ENCODE measurements at regions not wholly inside any gene's neighbourhood (a gene's known extent, or its start where the extent isn't known, plus 50 kb on each side); places are given as distances from the start of the nearest gene placed in this dataset.
"Not testable (repeated sequence)": the region's sequence is repeated elsewhere in the genome, so short reads cannot be mapped to it uniquely, and the experiment has no call there.

DNA sequence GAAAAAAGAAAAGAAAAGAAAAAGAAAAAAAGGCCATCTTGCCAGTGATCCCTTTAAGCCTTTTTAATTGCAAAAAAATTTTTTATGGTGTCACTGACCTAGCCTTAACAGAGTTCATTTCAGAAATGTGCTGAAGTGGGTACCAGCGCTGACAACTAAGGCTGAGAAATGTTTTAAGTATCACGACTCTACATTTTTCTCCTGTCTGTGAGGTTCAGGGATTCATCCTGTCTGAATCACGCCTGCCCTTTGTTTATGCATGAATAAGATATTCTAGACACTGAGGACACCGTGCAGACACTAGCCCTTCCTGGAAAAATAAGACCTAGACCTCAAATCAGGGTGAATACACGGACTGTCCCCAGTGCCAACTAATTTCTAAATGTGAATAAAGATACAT is 154.4 kb upstream of the NOCT start:
- H3K27me3 ChIP-seq (ENCODE audit: control insufficient read depth, insufficient read depth, low read length), result no peaks in the 10 kb centered on the region
- POLR2A ChIA-PET, result no interaction called here
- CTCF ChIA-PET, result interaction anchor here (2.1 kb wide), 1 partner anchor 10 kb away, joined by 13 read pairs; no protein-coding TSS in a partner anchor
- no peaks in the 10 kb centered on the region for H3K9me3 ChIP-seq (ENCODE audit: control insufficient read depth, insufficient read depth, low read length)
- no peak overlapping the region for H3K27ac ChIP-seq (ENCODE audit: low read depth, low read length)
- DNase-seq (ENCODE audit: low read depth, low spot score), result no peak
- TF ChIP-seq, protein P1, sequence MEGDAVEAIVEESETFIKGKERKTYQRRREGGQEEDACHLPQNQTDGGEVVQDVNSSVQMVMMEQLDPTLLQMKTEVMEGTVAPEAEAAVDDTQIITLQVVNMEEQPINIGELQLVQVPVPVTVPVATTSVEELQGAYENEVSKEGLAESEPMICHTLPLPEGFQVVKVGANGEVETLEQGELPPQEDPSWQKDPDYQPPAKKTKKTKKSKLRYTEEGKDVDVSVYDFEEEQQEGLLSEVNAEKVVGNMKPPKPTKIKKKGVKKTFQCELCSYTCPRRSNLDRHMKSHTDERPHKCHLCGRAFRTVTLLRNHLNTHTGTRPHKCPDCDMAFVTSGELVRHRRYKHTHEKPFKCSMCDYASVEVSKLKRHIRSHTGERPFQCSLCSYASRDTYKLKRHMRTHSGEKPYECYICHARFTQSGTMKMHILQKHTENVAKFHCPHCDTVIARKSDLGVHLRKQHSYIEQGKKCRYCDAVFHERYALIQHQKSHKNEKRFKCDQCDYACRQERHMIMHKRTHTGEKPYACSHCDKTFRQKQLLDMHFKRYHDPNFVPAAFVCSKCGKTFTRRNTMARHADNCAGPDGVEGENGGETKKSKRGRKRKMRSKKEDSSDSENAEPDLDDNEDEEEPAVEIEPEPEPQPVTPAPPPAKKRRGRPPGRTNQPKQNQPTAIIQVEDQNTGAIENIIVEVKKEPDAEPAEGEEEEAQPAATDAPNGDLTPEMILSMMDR (IDR thresholded peaks at IDR 0.05; ENCODE audit: low read depth, low read length), result no peak
- H3K4me3 ChIP-seq (ENCODE audit: low read depth, low read length), result no peak overlapping the region

DNA sequence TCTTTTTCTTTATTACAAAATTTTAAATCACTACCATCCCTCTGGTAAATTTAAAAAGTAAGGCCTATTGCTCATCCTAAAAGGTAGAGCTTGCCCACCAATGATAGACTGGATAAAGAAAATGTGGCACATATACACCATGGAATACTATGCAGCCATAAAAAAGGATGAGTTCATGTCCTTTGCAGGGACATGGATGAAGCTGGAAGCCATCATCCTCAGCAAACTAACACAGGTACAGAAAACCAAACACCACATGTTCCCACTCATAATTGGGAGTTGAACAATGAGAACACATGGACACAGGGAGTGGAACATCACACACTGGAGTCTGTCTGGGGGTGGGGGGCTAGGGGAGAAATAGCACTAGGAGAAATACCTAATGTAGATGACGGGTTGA is 155.2 kb upstream of the NOCT start:
- H3K9me3 ChIP-seq (ENCODE audit: control insufficient read depth, insufficient read depth, low read length); H3K27ac ChIP-seq (ENCODE audit: low read depth, low read length); H3K4me3 ChIP-seq (ENCODE audit: low read depth, low read length); POLR2A ChIA-PET; H3K27me3 ChIP-seq (ENCODE audit: control insufficient read depth, insufficient read depth, low read length); DNase-seq (ENCODE audit: low read depth, low spot score): not testable (repeated sequence)
- CTCF ChIA-PET, result interaction anchor here (2.1 kb wide), 1 partner anchor 11 kb away, joined by 13 read pairs; no protein-coding TSS in a partner anchor

DNA sequence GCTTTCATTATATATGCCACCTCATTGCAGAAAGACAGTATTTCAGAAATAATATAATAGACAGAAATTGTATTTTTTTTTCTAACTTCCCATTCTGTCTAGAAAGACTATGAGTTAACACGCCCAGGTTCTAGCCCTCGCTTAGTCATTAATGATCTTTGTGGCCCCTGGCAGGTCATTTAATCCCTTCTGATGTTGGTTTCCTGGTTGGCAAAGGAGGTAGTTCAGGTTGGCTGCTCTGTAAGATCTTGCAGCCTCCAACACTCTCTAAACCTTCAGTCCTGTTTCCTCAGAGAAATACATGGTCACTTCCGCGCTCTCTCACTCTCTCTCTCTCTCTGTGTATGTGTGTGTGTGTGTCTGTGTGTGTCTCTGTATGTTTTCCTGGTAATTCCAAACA is 156.3 kb upstream of the NOCT start:
- DNase-seq (ENCODE audit: low read depth, low spot score), result no peak
- no peaks in the 10 kb centered on the region for H3K9me3 ChIP-seq (ENCODE audit: control insufficient read depth, insufficient read depth, low read length)
- no peak overlapping the region for H3K27ac ChIP-seq (ENCODE audit: low read depth, low read length)
- no peak overlapping the region for H3K4me3 ChIP-seq (ENCODE audit: low read depth, low read length)
- TF ChIP-seq, protein P1 (IDR thresholded peaks at IDR 0.05; ENCODE audit: low read depth, low read length), result no peak
- ChIA-PET POLR2A (no interaction called here), CTCF (interaction anchor here (2.1 kb wide), 1 partner anchor 12 kb away, joined by 13 read pairs; no protein-coding TSS in a partner anchor)
- peaks cover 5% of the 10 kb centered on the region for H3K27me3 ChIP-seq (ENCODE audit: control insufficient read depth, insufficient read depth, low read length)

DNA sequence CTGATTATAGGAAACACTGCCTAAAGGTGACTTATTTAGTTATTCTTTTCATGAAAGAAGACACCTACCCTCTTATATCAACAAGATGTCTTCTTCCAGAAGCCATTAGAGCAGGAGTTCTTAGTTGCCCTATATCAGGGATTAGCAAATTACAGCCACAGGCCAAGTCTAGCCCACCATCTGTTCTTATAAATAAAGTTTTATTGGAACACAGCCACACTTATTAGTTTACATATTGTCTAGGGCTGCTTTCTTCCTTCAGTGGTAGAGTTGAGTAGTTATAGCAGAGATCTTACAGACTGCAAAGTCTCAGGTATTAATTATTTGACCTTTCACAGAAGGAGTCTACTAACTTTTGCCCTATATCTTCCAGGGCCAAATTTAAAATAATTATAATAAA is 157.2 kb upstream of the NOCT start:
- Histone ChIP-seq H3K27ac (ENCODE audit: low read depth, low read length) (no peak overlapping the region), H3K4me3 (ENCODE audit: low read depth, low read length) (no peak overlapping the region), H3K9me3 (ENCODE audit: control insufficient read depth, insufficient read depth, low read length) (no peaks in the 10 kb centered on the region; the same call in 1 of the 2 replicates), H3K27me3 (ENCODE audit: control insufficient read depth, insufficient read depth, low read length) (peaks cover 5% of the 10 kb centered on the region)
- TF ChIP-seq, protein P1 (IDR thresholded peaks at IDR 0.05; ENCODE audit: low read depth, low read length), result no peak
- no peak for DNase-seq (ENCODE audit: low read depth, low spot score)
- ChIA-PET CTCF (no interaction called here), POLR2A (no interaction called here)

DNA sequence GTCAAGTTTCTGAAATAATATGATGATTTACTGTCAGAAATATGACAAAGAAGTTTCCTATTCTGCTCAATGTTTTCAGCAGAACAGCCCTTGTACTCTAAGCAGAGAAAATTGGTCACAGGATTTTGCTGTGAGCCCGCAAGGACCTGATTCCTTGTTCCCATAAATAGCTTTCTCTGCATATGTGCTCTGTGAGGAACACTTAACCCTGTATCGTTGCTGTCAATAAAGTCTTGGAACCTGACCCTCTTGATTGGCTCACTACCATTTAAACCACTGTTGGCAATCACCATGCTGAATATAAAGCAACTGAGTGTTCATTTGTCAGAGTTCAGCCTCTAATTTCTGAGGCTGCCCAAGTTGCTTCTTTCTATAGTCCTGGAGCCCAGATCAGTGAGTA is 158.2 kb upstream of the NOCT start:
- ChIA-PET CTCF (no interaction called here), POLR2A (no interaction called here)
- Histone ChIP-seq H3K27me3 (ENCODE audit: control insufficient read depth, insufficient read depth, low read length) (peaks cover 5% of the 10 kb centered on the region), H3K27ac (ENCODE audit: low read depth, low read length) (no peak overlapping the region), H3K4me3 (ENCODE audit: low read depth, low read length) (no peak overlapping the region), H3K9me3 (ENCODE audit: control insufficient read depth, insufficient read depth, low read length) (no peaks in the 10 kb centered on the region; the same call in 1 of the 2 replicates)
- DNase-seq (ENCODE audit: low read depth, low spot score), result no peak
- TF ChIP-seq, protein P1 (IDR thresholded peaks at IDR 0.05; ENCODE audit: low read depth, low read length), result no peak

DNA sequence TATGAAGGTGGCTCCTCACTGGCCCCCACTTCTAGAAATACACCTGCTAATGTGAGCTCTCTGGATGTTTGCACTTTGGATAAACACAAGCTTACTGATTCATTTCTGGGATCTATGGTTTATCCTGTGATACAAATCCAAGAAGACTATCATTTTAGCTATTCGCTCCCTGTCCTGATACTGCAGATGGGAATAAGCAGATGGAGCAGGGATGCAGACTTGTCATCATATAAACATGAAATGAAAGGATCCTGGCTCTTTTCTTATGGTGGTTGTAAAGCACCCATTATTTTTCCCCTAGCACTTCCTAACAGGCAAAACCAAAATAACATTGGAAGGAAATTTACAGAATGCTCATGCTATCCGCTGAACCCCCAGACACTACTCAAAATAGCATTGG is 162.9 kb upstream of the NOCT start:
- DNase-seq (ENCODE audit: low read depth, low spot score), result no peak
- POLR2A ChIA-PET, result no interaction called here
- no peaks in the 10 kb centered on the region; the same call in 1 of the 2 replicates for H3K9me3 ChIP-seq (ENCODE audit: control insufficient read depth, insufficient read depth, low read length)
- no peak overlapping the region for H3K4me3 ChIP-seq (ENCODE audit: low read depth, low read length)
- TF ChIP-seq, protein P1 (IDR thresholded peaks at IDR 0.05; ENCODE audit: low read depth, low read length), result no peak
- H3K27ac ChIP-seq (ENCODE audit: low read depth, low read length), result no peak overlapping the region
- peaks cover 5% of the 10 kb centered on the region for H3K27me3 ChIP-seq (ENCODE audit: control insufficient read depth, insufficient read depth, low read length)
- CTCF ChIA-PET, result no interaction called here
